NCI-H2107 (cell line): ENCODE measurements at regions not wholly inside any gene's neighbourhood (a gene's known extent, or its start where the extent isn't known, plus 50 kb on each side); places are given as distances from the start of the nearest gene placed in this dataset.
"Not testable (repeated sequence)": the region's sequence is repeated elsewhere in the genome, so short reads cannot be mapped to it uniquely, and the experiment has no call there.

Source experiments
- DNase-seq: peaks from one replicate; lab custom pipeline; 2025; lab: John Stamatoyannopoulos, UW

- DNase-seq: no peak
Measured at GRCh38 chr13:70784207-70784989, 676.1 kb upstream of the KLHL1 start.

GRCh38 chr13:70769817-70770216, 661.6 kb upstream of the KLHL1 start:
- DNase-seq: no peak

- DNase-seq: no peak
Measured at GRCh38 chr13:70758932-70759331, 650.7 kb upstream of the KLHL1 start.

- DNase-seq: no peak
Measured at GRCh38 chr13:70756088-70756487, 647.8 kb upstream of the KLHL1 start.

GRCh38 chr13:70755456-70755855, 647.2 kb upstream of the KLHL1 start:
- DNase-seq: no peak

GRCh38 chr13:70747262-70747661, 639.0 kb upstream of the KLHL1 start:
- DNase-seq: no peak

GRCh38 chr13:70746469-70746868, 638.2 kb upstream of the KLHL1 start:
- not testable (repeated sequence) for DNase-seq

GRCh38 chr13:70736622-70737317, 628.5 kb upstream of the KLHL1 start:
- no peak for DNase-seq

- peak; percentile 5 for DNase-seq
Measured at GRCh38 chr13:70732611-70733010, 624.4 kb upstream of the KLHL1 start.

GRCh38 chr13:70729369-70729768, 621.1 kb upstream of the KLHL1 start:
- no peak for DNase-seq

GRCh38 chr13:70723732-70724131, 615.5 kb upstream of the KLHL1 start:
- DNase-seq: no peak

GRCh38 chr13:70720386-70720785, 612.1 kb upstream of the KLHL1 start:
- no peak for DNase-seq

GRCh38 chr13:70714993-70715392, 606.7 kb upstream of the KLHL1 start:
- no peak for DNase-seq

GRCh38 chr13:70708775-70709174, 600.5 kb upstream of the KLHL1 start:
- no peak for DNase-seq

GRCh38 chr13:70703755-70704154, 595.5 kb upstream of the KLHL1 start:
- no peak for DNase-seq

GRCh38 chr13:70694996-70695715, 586.9 kb upstream of the KLHL1 start:
- no peak for DNase-seq

GRCh38 chr13:70668983-70669382, 560.7 kb upstream of the KLHL1 start:
- no peak for DNase-seq

- DNase-seq: no peak
Measured at GRCh38 chr13:70668293-70668692, 560.0 kb upstream of the KLHL1 start.

- DNase-seq: no peak
Measured at GRCh38 chr13:70666883-70667556, 558.8 kb upstream of the KLHL1 start.

GRCh38 chr13:70662231-70662940, 554.1 kb upstream of the KLHL1 start:
- DNase-seq: no peak

- DNase-seq: no peak
Measured at GRCh38 chr13:70644052-70644451, 535.8 kb upstream of the KLHL1 start.

GRCh38 chr13:70634893-70635292, 526.6 kb upstream of the KLHL1 start:
- no peak for DNase-seq
